T-helper 9 cell (primary cell): ENCODE measurements at regions not wholly inside any gene's neighbourhood (a gene's known extent, or its start where the extent isn't known, plus 50 kb on each side); places are given as distances from the start of the nearest gene placed in this dataset.

Experiments
- DNase-seq: peaks from one replicate; pipeline ENCODE4 v3.0.0-alpha.2; 2020

DNA sequence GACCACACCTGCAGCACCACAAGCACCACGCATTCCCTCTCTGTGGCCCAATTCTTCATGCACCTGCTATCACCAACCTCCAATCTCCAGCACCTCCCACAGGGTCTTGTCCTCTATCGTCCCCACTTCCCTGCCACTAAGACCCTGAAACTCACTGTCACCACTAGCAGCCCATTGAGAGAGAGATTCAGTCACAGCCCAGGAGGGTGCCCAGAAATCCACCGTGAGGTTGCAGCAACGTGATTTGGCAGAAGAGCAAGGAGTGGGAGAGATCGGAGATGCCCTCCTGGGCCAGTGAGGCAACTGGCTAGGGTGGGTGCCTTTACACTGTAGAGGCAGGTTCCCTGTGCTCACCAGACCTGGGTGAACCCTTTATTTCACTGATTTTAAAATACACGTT, 90.1 kb downstream of the ANKRD60 start:
- no peak for DNase-seq

DNA sequence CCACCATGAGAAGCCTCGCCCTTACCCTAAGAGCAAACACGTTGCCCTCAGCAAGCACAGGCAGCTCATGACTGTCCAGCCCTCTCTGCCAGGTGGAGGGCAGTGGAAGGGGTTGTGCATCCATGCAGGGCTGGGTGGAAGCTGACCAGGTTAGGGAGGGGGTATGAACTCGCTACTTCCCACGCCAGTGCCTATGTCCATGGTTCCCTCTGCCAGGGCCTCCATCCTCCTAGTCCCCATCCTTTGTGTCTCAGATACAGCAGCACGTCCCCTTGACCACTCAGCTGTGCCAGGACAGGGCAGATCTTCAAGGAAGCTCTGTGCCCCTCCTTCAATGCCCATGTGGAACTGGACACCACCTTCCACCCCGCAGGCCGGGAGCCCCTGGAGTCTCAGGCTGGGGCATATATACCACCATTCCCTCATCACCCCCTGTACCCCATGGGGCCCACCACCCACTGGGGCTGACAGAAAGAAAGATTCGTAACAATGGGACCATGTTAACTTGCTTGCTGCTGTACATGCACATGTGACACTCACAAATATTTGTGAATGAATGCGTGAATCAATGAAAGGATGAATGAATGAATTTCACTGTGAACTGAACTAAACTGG, 90.7 kb downstream of the ANKRD60 start:
- no peak for DNase-seq

DNA sequence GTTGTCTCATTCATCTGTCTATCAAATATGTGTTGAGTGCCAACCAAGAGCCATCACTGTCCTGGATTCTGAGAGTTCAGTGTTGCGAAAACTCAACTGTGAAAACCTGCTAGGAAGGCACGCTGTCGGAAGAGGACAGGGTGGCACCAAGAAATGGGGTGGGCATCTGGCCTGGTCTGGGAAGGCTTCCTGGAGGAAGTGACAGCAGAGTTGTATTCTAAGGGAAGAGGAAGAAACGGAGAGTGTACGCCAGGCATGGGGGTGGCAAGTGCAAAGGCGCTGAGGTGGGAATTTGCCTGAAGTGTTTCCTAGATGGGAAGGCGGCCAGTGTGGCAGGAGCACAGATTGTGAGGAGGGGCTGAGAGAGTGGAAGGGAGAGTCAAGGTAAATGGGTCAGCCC, 91.2 kb downstream of the ANKRD60 start:
- DNase-seq = no peak

DNA sequence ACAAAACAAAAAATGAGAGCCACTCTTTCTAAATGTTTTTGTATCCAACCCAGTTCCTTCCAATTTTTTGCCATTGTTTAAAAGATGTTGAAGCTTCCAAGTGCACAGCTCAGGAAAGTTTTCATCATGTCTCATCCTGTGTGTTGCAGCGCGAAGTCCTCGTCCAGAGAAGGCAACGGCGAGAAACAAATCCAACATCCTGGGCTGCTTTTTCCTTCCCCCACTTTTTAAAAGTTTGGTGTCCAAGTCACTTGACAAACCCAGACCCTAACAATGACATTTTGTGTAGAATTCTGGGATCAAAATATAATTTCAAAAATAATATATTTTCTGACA, 92.3 kb downstream of the ANKRD60 start:
- no peak for DNase-seq

DNA sequence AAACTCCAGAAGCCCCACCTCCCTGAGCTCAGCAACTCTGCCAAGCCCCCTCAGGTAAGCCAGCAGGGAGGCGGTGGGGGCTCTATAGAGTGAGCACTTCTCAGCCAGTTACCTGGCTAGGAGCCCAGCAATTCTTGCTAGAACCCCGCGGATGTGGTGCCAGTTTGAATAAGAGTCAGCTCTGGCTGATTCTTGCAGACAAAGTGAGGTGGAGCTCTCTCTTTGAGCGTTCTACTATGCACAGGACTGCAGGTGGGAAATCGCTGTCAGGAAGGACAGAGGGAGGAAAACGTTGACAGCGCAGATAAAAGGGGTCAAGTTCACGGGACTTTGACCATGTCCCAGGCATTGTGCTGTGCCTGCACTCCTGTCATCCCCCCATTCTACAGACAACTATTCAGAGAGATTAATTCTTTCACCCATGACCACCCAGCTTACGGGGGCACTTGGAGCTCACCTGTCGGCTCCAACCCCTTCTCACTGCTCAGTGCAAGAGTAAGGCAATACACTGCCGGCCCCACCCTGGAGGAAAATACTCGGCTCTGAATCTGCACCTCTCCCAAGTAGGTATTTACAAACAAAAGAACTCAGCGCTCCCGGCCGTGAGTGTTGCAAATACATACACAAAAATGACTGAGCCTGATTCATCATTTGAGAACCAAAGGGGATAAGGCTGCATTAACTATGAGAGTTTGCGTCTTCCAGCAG, 92.9 kb downstream of the ANKRD60 start:
- DNase-seq = no peak

DNA sequence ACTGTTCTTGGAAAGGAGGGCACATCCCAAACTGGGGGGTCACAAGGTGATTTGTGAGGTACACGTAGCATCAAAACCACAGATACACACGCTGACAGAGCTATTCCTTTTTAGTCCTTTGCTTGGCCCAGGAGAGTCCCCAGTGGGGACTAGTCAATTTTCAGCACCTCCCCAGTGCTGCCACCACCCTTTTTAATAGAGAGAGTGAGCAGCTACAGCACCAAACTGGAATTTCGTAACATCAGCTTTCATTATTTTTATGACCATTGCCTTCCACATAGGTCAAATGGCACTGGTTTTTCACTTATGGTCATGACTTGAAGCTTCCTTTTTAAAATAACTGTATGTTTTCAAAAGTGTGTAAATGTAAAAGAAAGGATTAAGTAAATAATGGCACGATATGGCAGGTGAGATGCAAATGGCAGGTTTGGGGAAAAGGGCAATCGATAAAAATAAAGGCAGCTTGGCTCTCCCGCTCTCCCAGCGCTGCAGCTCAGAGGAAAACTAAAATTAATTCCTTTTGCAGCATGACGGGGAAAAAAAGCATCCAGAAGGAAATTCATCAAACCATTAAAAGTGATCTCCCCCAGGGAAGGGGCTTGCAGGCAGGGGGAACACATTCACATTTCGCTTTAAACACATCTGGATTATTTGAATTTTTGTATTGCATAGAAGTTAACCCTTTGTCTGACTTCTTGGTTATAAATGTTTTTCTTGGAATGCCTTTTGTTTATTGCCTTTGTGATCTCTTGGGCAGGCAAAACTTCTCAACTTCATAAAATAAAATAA, 95.2 kb downstream of the ANKRD60 start:
- no peak for DNase-seq

DNA sequence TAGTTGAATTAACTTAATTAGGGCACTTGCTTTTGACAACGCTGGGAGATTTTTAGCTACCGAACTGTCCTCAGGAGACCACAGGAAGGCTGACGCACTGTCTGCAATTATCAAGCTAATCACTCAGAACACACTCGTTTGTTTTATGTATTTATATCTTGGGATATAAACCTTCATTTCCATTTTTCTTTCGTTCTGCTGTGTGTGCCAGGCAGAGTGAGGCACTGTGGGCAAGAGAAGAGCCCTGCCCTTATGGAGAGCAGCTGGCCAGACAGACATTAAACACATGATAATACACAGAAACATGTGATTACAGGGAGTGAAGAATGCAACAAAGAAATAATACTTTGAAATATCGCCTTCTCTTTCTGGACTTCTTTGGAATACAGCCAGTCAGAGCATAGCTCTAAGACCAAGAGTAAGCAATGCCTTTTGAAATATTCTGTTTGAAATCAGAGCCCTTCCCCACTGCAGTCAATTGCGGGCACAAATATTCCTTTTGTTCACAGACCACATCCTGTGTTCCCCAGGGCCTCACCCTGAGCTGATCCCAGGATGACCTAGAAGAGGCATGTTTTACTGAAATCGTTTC, 96.8 kb downstream of the ANKRD60 start:
- no peak for DNase-seq

DNA sequence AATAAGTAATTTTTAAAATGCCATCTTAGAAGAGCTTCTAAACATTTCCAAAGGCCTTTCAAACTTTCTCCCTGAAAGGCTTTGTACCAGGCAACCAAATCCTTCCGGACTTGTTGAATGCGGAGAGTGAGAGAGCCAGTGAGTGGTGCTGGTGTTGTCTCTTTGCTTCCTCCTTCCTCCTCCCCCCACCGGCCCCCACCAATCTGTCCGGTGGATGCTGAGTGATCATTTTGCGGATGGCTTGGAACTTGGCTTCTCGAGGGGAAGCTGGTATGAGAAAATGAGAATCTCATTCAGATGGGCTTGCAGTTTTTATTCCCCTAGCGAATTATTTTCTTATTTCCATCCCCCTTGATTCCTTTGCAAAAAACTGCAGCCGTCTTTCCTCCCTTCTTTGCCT, 97.3 kb downstream of the ANKRD60 start:
- no peak for DNase-seq

DNA sequence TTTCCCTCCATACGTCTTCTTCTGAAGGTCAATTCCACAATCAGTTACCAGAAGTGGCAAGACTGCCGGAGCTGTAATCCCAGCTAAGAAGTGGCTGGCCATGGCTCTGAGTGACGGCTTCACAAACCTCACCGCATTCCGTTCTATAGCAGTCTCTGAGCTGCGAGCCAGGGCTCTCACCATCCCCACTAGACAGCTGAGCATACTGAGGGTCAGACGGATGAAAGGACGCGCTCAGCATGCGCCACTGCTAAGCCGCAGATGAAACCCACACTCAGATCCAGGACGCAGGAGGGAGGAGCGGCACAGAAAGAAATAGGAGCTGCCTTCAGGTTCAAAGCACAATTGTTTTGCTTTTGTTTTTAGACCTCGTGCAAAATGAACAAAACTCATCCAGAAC, 97.9 kb downstream of the ANKRD60 start:
- DNase-seq = no peak

DNA sequence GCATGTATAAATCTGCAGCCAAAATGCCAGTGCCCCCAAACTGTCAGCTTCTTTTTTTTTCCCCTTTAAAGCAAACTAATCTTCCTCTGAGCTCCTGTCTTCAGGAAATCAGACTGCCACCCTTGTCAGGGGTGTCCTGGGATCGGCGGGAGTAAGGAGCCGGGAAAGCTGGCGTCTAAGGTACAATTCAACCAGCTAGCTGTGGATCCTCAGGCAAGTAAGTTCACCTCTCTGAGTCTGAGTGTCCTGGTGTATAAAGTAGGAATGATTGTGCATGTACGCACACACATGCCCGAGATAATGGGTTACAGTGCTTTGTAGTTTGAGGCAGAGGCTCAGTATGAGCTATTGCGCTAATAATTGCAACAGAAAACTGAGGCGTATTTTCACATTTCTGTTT, 98.3 kb downstream of the ANKRD60 start:
- no peak for DNase-seq

DNA sequence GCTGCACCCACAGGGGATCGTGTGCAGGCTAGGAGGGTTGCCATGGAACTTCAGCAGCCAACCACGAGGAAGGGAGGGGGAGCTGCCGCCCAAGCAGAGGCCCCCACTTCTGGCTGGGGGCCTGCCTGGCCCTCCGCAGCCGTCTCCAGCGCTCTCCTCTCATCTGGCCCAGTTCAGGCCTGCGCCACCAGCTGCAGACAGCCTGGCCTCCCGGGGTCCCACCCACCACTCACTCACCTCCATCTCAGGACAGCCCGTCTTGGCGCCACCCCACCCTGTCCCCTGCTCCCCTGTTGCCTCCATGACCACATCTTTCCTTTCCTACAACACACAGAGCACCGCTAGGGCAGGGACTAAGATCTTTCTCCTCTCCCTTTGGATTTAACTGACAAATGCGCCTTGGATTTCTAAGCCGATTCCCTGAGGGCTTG, 98.7 kb downstream of the ANKRD60 start:
- DNase-seq = no peak

DNA sequence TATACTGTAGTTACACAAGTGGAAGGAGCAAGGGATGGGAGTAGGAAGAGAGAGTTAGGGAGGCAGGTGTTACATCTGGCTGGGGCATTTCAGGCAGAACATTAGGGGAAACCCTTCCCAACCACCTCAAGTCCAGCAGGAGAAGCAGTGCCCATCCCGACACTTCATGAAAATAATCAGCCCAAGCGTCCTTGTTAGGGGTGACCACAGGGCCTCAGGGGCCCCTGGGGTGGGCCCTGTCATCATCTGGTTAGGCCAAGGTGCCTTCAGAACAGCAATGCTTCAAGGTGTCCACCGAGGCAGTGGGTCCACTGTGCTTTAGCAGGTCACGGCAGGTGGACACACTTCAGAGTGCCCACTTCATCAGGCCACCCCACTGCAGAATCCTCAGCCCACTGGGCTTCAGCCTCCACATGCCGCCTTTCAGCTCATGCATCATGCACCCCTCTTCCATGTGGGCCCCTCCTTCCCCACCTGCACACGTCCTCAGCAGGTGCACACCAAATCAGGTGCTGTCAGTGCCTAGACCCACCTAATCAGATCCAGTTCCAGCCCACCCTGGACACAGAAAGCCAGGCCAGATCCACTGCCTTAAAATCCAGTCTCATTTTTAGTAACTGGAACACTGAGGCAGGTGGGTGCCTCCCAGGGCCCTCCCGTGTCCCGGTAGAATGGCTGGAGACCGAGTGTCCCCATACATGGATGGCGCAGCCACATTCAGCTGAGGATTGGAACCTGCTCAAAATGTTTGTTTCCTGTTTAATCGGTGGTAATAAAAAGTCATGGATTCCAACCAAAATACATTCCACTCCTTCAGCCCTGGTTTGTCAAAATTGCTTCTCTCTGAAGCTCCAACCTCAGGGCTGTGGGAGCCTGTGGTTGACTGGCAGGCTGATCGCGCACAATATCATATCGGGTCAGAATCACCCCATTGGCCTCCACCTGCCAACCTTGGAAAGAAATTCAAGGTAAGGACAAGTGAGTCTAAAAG, 99.5 kb downstream of the ANKRD60 start:
- DNase-seq = no peak

DNA sequence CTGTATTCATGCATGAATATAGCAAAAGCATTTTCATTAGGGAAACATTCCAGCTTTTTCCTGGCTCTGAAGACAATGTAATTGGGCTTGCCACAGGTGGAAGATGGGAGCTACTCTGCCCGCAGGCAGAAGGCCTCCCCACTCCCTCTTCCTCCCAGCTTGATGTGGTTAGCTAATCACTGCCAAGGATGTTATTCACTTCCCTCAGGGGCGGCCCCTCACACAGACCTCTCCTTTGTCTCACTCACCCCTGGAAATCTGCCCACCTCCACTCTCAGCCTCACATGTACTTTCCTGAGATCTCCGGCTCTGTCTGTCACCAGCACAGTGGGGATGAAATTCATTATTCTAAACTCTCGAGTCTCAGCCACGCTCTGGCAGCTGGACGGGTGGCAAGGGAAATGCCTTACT, 100.7 kb downstream of the ANKRD60 start:
- no peak for DNase-seq

DNA sequence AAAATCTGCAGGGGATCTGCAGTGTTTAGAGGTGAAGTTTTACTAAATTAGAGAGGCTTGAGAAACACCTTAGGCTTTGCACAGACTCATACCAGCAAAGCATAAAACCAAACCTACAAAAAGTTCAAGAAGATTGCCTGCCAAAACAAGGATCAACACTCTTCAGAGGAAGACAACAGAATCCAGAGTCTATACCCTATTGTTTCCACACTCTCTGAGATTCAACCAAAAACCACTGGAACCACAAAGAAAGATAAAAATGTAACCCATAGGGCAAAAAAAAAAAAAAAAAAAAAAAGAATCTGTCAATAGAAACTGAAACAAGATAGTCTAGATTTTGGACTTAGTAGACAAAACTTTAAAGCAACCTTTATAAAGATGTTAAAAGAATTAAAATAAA, 102.7 kb downstream of the ANKRD60 start:
- DNase-seq = no peak

DNA sequence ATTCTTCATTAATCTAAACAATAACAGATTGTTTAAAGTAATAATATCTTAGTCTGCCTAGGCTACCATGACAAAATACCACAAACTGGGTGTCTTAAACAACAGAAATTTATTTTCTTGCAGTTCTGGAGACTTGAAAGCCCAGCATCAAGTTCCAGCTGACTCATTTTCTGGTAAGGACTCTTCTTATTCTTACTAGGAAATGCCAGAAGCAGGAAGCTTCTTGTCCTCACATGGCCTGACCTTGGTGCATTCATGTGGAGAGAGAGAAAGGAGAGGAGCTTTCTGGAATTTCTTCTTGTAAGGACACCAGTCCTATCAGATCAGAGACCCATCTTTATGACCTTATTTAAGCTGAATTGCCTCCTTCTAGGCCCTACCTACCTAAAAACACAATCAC, 110.5 kb downstream of the ANKRD60 start:
- DNase-seq = no peak

DNA sequence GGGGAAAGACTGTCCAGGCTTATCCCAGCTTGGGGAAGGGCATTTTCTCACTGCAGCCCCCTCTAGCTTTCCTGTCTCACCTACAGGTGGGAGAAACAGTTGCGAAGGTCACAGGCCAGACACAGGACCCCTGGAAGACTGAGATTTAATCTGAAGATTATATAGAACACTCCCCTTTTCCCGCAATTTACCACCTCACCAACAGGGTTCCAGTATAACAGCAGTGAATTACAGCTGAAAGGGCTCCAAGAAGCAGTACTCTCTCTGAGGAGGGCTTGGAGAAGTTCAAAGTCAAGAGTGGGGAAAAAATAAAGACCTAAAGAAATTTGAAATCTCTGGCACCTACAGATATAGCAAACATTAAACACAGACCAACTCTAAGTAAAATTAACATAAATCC, 111.9 kb downstream of the ANKRD60 start:
- no peak for DNase-seq

DNA sequence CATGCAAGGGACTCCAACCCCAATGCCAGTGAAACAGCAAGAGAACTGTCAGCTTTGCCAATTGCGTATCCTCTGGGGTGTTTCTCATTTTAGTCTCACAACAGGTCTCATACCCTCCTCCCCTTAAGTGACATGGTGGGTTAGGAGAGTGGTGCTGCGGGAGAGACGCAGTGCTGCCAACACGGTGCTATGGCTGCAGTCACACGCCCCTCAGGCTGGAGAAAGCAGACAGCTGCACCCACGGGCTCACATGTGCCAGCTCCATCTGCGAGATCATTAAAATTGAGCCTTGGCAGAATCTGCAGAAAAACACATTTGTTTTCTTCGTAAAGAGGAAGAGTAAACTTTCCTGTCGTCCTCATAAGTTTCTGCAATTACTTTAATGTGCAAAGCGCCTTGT, 114.7 kb downstream of the ANKRD60 start:
- no peak for DNase-seq

DNA sequence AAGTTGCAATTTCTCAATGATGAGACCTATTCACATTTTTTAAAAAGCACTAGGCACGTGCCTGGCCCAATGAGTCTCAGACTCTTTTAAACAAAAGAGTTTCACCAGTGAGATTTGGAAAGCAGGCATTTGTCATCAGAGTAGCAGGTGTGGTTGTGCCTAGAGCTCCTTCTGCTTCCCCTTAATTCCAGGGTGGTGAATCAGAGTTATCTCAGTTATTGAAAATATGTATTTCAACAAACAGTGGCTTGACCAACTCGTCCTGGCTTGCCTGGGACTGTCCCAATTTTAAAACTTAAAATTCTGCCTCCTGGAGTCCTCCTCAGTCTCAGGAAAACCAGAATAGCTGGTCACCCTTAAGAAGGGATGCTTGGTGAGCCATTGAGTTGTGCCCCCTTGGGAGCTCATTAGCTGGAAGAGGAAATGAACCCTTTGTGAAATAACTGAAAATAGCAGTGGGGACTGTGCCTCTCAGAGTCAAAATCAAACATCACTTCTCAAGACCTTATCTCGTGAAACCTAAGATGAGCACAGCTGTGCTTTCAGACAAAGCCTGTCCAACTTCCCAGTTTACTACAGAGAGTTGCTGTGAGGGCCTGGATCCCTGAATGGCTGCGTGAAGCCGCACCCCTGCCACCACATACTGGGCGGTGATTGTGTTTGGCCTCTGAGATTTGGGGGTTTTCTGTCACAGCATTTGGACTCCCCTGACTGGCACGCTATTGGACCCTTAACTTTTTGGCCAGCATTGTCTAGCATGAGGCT, 116.3 kb downstream of the ANKRD60 start:
- no peak for DNase-seq

DNA sequence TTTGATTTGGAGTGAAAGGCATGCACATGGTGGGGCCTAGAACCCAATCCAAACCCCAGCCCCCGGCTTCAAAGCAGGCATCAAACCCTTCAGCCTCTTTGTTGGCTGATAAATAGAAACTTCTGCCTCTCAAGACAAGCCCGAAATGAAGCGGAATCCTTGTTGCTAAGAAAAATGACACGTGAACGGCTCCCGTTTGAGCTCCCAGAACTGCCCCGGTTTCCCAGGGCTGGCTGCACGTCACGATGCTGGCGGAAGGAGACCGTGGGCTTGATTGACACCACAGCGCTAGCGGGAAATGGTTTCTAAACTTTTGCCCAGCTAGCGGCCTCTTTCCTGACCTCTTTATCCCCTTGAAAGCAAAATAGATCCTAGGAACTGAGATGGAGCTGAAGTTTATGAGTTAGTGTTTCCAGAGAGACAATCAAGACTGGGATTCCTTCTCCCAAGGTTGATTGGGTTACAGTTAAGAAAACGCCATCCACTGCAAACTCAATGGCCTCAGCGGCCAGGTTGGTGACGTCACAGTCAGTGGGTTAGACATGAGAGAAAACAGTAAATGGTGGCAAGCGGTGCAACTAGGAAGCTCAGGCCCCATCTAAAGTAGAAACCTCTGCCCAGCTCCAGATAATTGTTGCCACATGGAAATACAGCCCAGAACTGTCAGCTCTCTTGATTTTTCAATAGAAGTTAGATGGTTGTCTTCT, 117.0 kb downstream of the ANKRD60 start:
- no peak for DNase-seq

DNA sequence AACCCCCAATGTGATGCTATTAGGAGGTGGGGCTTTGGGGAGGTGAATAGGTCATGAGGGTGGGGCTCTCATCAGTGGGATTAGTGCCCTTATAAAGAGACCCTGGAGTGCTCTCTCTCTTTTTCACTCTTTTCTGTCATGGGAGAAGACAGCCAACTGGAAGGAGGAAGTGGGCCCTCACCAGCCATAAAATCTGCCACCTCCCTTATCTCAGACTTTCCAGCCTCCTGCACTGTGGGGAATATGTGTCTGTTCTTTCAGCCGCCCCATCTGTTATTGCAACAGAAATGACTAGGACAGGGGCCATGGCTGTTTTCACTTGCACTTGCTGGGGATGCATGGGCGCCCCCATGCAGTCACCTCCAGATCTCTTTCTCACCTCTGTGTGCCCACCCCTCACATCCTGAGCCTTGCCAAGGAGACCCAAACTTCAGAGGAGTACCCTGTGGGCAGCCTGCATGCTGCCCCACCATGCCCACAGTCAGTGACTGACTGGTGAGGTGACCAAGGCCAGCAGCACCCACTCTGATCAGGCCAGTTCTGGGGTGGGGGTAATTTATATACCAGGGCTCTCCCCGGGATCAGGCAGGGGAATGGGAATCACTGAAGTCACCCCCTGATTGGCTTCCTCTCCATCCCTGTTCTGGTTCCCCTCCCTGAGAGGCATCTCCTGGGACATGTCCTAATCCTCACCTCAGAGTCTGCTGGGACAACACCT, 118.4 kb downstream of the ANKRD60 start:
- DNase-seq = no peak
